Inflammatory macrophage (primary cell): ENCODE measurements at regions not wholly inside any gene's neighbourhood (a gene's known extent, or its start where the extent isn't known, plus 50 kb on each side); places are given as distances from the start of the nearest gene placed in this dataset.
"Not testable (repeated sequence)": the region's sequence is repeated elsewhere in the genome, so short reads cannot be mapped to it uniquely, and the experiment has no call there.

Experiments
- DNase-seq, 2 donors: peaks; one replicate each; pipeline ENCODE4 v3.0.0-alpha.2; 2020 to 2022

GRCh38 chr16:72590151-72590937 lies 418.4 kb upstream of the PMFBP1 start:
- DNase-seq: no peak

GRCh38 chr16:72588551-72588950 lies 416.6 kb upstream of the PMFBP1 start:
- no peak for DNase-seq

DNA sequence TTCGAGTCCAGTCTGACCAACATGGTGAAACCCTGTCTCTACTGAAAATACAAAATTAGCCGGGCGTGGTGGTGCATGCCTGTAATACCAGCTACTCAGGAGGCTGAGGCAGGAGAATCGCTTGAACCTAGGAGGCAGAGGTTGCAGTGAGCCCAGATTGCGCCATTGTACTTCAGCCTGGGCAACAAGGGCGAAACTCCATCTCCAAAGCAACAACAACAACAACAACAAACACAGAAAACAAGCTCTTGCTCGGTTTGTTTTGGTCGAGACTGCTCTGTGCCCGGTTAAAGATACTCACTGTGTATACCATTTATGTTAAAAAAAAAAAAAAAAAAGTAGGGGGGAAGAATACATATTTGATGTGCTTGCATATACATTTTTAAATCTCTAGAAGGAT lies 406.1 kb upstream of the PMFBP1 start:
- not testable (repeated sequence) for DNase-seq

- DNase-seq: no peak
Measured at GRCh38 chr16:72576189-72576588, 404.2 kb upstream of the PMFBP1 start.

GRCh38 chr16:72569677-72570076 lies 397.7 kb upstream of the PMFBP1 start:
- DNase-seq: no peak

DNA sequence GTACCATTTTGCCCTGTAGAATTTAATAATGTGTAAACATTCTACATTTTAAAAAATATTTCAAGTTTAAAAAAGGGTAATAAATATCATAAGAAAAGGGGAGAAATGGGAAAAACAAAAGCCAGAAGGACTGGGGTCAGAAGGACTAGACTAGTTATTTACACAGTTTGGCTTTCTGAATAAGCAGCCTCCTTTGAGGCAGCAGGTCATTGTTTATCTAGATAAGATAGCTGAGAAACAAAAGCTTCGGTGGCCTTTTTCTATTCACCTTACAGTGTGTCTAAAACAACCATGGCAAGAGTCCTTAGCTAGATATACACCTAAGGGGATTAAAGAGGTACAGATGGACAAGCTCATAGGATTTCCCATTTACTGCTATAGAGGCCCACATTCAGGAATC lies 396.5 kb upstream of the PMFBP1 start:
- no peak for DNase-seq

GRCh38 chr16:72566174-72566573 lies 394.2 kb upstream of the PMFBP1 start:
- no peak for DNase-seq

- no peak for DNase-seq
Measured at GRCh38 chr16:72565106-72565505, 393.2 kb upstream of the PMFBP1 start.

GRCh38 chr16:72560617-72561016 lies 388.7 kb upstream of the PMFBP1 start:
- DNase-seq: no peak

GRCh38 chr16:72558501-72558900 lies 386.5 kb upstream of the PMFBP1 start:
- DNase-seq: no peak

DNA sequence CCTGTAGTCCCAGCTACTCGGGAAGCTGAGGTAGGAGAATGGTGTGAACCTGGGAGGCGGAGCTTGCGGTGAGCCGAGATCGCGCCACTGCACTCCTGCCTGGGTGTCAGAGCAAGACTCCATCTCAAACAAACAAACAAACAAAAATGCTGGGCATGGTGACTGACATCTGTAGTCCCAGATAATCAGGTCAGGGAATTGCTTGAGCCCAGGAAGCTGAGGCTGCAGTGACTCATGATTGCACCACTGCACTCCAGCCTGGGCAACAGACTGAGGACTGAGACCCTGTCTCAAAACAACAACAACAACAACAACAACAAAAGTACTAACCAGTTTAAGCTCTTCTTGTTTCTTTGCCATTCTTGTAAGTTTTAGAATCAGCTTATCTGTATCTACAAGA lies 383.0 kb upstream of the PMFBP1 start:
- no peak for DNase-seq

- no peak for DNase-seq
Measured at GRCh38 chr16:72552654-72553053, 380.7 kb upstream of the PMFBP1 start.

DNA sequence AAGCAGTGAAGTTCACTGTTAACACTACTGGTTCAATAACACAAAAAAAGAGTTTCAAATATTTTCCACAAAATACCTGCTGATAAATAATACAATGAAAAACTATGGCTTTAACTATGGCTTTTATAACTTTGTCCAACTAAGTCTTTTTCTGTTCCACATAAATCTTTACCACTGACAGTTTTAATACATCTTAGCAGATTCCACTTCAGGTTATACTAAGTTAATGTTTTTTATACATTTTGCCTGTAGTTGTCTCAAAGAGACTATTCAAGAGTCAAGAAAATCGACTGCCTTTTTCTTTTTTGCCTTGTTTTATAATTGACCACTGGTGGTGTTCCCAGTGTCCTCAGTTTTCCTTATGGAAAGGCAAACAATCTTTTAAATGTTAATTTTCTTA lies 379.7 kb upstream of the PMFBP1 start:
- no peak for DNase-seq

DNA sequence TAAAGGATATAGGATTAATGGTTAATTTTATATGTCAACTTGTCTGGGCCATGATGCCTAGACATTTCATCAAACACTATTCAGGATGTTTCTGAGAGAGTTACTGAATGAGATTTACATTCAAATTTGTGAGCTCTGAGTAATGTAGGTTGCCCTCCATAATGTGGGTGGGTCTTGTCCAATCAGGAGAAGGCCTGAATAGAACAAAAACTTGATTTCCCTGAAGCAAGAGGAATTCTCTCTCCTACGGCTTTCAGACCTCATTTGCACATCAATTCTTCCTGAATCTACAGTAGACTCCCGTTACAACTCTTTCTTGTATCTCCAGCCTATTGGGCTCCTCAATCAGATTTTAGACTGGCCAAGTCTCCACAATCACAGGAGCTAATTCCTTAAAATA lies 377.9 kb upstream of the PMFBP1 start:
- no peak for DNase-seq

DNA sequence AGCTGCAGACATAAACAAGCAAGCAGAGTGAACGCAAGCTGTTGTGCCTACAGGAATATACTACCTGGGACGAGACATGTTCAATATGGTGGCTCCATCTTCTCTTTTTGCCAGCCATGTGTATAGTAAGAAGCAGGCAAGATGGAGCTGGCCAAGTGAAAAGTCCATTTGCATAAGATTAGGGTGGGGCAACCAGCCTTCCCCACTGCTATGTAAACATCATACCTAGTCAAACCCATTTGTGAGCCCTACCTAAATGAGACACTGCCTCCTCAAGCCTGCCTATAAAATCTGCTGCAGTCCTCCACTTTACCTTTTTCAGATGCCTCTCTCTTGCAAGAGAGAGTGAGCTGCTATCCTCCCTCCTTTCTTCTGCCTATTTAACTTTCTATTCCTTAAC lies 370.1 kb upstream of the PMFBP1 start:
- no peak for DNase-seq

DNA sequence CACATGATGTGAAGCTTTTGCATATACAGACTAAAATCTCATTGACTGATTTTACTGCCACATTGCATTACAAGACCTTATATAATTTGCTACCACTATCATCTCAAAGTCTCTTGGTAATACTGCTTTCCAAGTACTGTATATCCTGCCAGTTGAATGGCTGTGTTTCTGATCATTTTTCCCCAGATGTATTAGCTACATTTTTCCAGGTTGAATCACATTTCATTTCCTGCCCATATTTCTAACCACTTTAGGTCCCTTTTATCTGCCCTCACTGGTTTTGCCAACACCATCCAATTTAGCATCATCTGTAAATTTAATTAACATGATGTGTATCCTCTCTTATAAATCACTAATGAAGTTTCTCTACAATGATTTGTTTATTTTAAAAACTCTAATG lies 365.7 kb upstream of the PMFBP1 start:
- DNase-seq: no peak

- DNase-seq: no peak
Measured at GRCh38 chr16:72536723-72537435, 364.9 kb upstream of the PMFBP1 start.

GRCh38 chr16:72532906-72533410 lies 361.0 kb upstream of the PMFBP1 start:
- DNase-seq: no peak

GRCh38 chr16:72530434-72530833 lies 358.5 kb upstream of the PMFBP1 start:
- peak; percentile 11 to 26 for DNase-seq

GRCh38 chr16:72523087-72523486 lies 351.1 kb upstream of the PMFBP1 start:
- DNase-seq: no peak

DNA sequence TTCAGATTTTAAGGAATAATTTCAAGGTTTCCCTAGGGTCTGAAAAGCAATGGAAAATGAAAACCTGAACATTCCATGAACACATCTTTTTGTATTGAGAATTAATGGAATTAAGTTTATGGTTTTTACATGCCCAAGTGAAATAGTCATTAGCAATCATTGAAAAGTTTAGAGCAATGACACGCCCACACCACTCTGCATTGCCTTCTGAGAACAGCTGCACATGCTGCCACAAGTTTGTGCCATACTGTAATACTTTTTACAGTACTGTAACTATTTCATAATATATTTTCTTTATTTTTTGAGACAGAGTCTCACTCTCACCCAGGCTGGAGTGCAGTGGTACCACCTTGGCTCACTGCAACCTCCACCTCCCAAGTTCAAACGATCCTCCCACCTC lies 345.2 kb upstream of the PMFBP1 start:
- peak in 1 of 2 donors; percentile 3 for DNase-seq

DNA sequence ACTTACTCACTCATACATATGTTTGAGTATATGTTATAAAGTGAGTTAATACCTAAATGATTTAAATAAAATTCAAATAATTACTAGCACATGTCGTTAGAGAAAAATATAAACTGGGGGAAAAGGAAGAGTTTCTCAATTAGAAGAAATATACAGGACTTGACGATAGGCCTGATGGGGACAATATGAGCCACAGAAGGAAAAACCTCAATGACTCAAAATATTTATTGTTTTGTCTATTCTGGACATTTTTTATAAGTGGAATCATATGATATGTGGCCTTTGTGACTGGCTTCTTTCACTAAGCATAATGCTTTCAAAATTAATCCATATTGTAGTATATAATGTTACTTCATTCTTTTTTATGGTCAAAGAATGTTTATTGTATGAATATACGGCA lies 339.2 kb upstream of the PMFBP1 start:
- no peak for DNase-seq

DNA sequence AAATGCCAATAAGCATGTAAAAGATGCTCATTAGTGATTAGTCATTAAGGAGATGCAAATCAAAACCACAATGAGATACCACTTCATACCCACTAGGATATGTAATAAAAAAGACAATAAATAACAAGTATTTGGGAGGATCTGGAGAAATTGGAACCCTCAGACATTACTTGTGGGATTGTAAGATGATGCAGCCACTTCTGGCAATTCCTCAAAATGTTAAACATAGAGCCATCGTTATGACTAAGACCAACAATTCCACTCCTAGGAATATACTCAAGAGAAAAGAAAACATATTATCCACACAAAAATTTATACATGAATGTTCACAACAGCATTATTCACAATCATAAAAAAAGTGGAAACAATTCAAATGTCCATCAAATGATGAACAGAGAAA lies 336.2 kb upstream of the PMFBP1 start:
- no peak for DNase-seq

DNA sequence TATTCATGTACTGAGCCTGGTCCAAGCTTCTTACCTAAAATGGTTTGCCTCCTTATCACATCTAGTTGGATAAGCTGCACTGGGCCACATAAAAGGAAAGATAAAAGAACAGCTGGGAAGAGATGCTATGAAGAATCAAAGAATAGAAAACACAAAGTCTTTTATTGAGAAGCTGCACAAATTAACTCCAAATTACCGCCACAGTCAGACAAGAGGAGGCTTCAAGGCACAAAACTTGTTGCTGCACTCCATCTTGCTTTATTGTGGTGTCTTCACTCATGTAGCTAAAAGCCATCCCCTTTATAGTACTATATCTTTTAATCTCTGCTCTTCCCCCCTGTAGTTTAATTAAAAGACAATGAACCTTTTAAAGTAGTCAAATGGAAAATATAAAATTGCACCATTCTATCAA lies 330.6 kb upstream of the PMFBP1 start:
- no peak for DNase-seq
